Natural killer cell (primary cell): ENCODE measurements at regions not wholly inside any gene's neighbourhood (a gene's known extent, or its start where the extent isn't known, plus 50 kb on each side); places are given as distances from the start of the nearest gene placed in this dataset.

Source experiments
- ATAC-seq, 3 donors: fragments of 150-1000 bp in 2 of 3; fragments of 200-7000 bp in 1 of 3; cut with Tn5 transposase; 1 replicate in 1 of 3; 2 replicates in 2 of 3; pipeline ENCODE4 v1.10.0; 2021; ENCODE audit warnings: mild to moderate bottlenecking in 2 of 3, moderate library complexity in 2 of 3
- DNase-seq, 2 donors: peaks; one replicate each; pipeline versions ENCODE4 v3.0.0 to v3.0.0-alpha.2; 2013 to 2021; ENCODE audit warnings: mixed read lengths in 1 of 2
- H3K27ac ChIP-seq: one replicate; pipeline ENCODE4 v1.5.1; 2013; ENCODE audit warnings: mild to moderate bottlenecking, low read length
- H3K27me3 ChIP-seq: one replicate; pipeline ENCODE4 v1.6.1; 2013; ENCODE audit warnings: low read length; ENCODE audit not compliant: control insufficient read depth, insufficient read depth
- H3K36me3 ChIP-seq: one replicate; pipeline ENCODE4 v1.6.1; 2013; ENCODE audit warnings: low read length; ENCODE audit not compliant: control insufficient read depth, insufficient read depth
- H3K4me1 ChIP-seq: one replicate; pipeline ENCODE4 v1.6.1; 2013; ENCODE audit warnings: low read length; ENCODE audit not compliant: control insufficient read depth, insufficient read depth
- H3K4me3 ChIP-seq: one replicate; pipeline ENCODE4 v1.5.1; 2013; ENCODE audit warnings: low read length
- H3K9me3 ChIP-seq: one replicate; pipeline ENCODE4 v1.6.1; 2013; ENCODE audit warnings: low read length; ENCODE audit not compliant: control insufficient read depth, insufficient read depth
- H3K27ac Mint-ChIP-seq, 2 donors: one replicate each; pipeline ENCODE4 v1.8.0; 2022; ENCODE audit warnings: mild to moderate bottlenecking in 2 of 2, mixed read lengths in 2 of 2, moderate library complexity in 1 of 2
- H3K27me3 Mint-ChIP-seq, 2 donors: one replicate each; pipeline ENCODE4 v1.8.0; 2022; ENCODE audit warnings: low read depth in 2 of 2, mixed read lengths in 2 of 2
- H3K36me3 Mint-ChIP-seq: one replicate; pipeline ENCODE4 v1.8.0; 2022; ENCODE audit warnings: mixed read lengths
- H3K4me1 Mint-ChIP-seq, 2 donors: one replicate each; pipeline ENCODE4 v1.8.0; 2022; ENCODE audit warnings: mixed read lengths in 2 of 2
- H3K4me3 Mint-ChIP-seq: one replicate; pipeline ENCODE4 v1.8.0; 2022; ENCODE audit warnings: mild to moderate bottlenecking, moderate library complexity, mixed read lengths
- H3K9me3 Mint-ChIP-seq, 2 donors: one replicate each; pipeline ENCODE4 v1.8.0; 2022; ENCODE audit warnings: mixed read lengths in 2 of 2
- CTCF ChIP-seq: fragments of 200-600 bp; IDR thresholded peaks from one replicate; pipeline ENCODE4 v1.8.0; 2022; ENCODE audit warnings: antibody characterized with exemption
- WGBS: methylation state at CpG from one replicate; pipeline ENCODE4 v1.1.7; 2013; ENCODE audit warnings: missing lambda C conversion rate; ENCODE audit not compliant: insufficient coverage; 5-methylcytosine and 5-hydroxymethylcytosine counted together
- intact Hi-C: fragments of 100-400 bp; cut with micrococcal nuclease; formaldehyde crosslinking; loops from one replicate; pipeline ENCODE4 v1.14.2; 2022

- no peaks in the 10 kb centered on the region for H3K4me1 Mint-ChIP-seq
- no peak overlapping the region for H3K27ac ChIP-seq
- no peaks in the 10 kb centered on the region for H3K4me1 ChIP-seq
- intact Hi-C loops, result no loop called here
- no peak for TF ChIP-seq CTCF
- ATAC-seq (no peak), DNase-seq (peak in 1 of 2 donors; percentile 48)
- H3K9me3 ChIP-seq, result no peaks in the 10 kb centered on the region
- no peak overlapping the region for H3K4me3 Mint-ChIP-seq
- no peaks in the 10 kb centered on the region for H3K27me3 ChIP-seq
- 47% methylated on average over 5 of the region's 8 CpGs for WGBS
- H3K27ac Mint-ChIP-seq, result no peak overlapping the region
- H3K27me3 Mint-ChIP-seq, result peaks cover 3 to 6% of the 10 kb centered on the region in 2 donors
- no peaks in the 10 kb centered on the region for H3K36me3 ChIP-seq
- no peaks in the 10 kb centered on the region for H3K9me3 Mint-ChIP-seq
- no peaks in the 10 kb centered on the region for H3K36me3 Mint-ChIP-seq
- no peak overlapping the region for H3K4me3 ChIP-seq
Measured at GRCh38 chr3:102078854-102079808, 229.8 kb downstream of the NFKBIZ start.

- H3K9me3 ChIP-seq, result no peaks in the 10 kb centered on the region
- H3K4me1 ChIP-seq, result no peaks in the 10 kb centered on the region
- no peaks in the 10 kb centered on the region for H3K4me1 Mint-ChIP-seq
- ATAC-seq, result no peak
- intact Hi-C loops, result no loop called here
- no peaks in the 10 kb centered on the region for H3K36me3 ChIP-seq
- no peaks in the 10 kb centered on the region for H3K36me3 Mint-ChIP-seq
- WGBS, result 69% methylated on average over 1 of the region's 2 CpGs
- H3K27ac Mint-ChIP-seq, result no peak overlapping the region
- H3K9me3 Mint-ChIP-seq, result no peaks in the 10 kb centered on the region
- H3K27me3 ChIP-seq, result no peaks in the 10 kb centered on the region
- no peak overlapping the region for H3K4me3 ChIP-seq
- TF ChIP-seq CTCF, result no peak
- no peak overlapping the region for H3K27ac ChIP-seq
- H3K4me3 Mint-ChIP-seq, result no peak overlapping the region
- H3K27me3 Mint-ChIP-seq, result peaks cover 6 to 7% of the 10 kb centered on the region in 2 donors
- peak in 1 of 2 donors; percentile 32 for DNase-seq
Measured at GRCh38 chr3:102079809-102080197, 230.5 kb downstream of the NFKBIZ start.

GRCh38 chr3:102081572-102082289, 232.4 kb downstream of the NFKBIZ start:
- intact Hi-C loops, result no loop called here
- no peak for TF ChIP-seq CTCF
- no peaks in the 10 kb centered on the region for H3K9me3 Mint-ChIP-seq
- no peak overlapping the region for H3K4me3 ChIP-seq
- ATAC-seq (no peak), DNase-seq (no peak)
- no peaks in the 10 kb centered on the region for H3K4me1 ChIP-seq
- H3K27me3 Mint-ChIP-seq, result peaks cover 6 to 7% of the 10 kb centered on the region in 2 donors
- no peaks in the 10 kb centered on the region for H3K36me3 Mint-ChIP-seq
- H3K4me1 Mint-ChIP-seq, result no peaks in the 10 kb centered on the region
- WGBS, result 39% methylated on average over 1 of the region's 3 CpGs
- H3K27ac ChIP-seq, result no peak overlapping the region
- no peaks in the 10 kb centered on the region for H3K9me3 ChIP-seq
- no peak overlapping the region for H3K27ac Mint-ChIP-seq
- H3K36me3 ChIP-seq, result no peaks in the 10 kb centered on the region
- H3K4me3 Mint-ChIP-seq, result no peak overlapping the region
- no peaks in the 10 kb centered on the region for H3K27me3 ChIP-seq
